Aorta (tissue), 5 donors: ENCODE measurements at regions not wholly inside any gene's neighbourhood (a gene's known extent, or its start where the extent isn't known, plus 50 kb on each side); places are given as distances from the start of the nearest gene placed in this dataset.

Source experiments
- ATAC-seq: fragments of 200-7000 bp; cut with Tn5 transposase; one replicate; pipeline ENCODE4 v1.9.1; 2022; ENCODE audit warnings: moderate library complexity; ENCODE audit not compliant: low FRiP score
- DNase-seq, 2 donors: peaks; one replicate each; pipeline ENCODE4 v3.0.0-alpha.2; 2020
- H3K27ac ChIP-seq, 2 donors: one replicate each; pipeline ENCODE4 v1.5.1; 2013; ENCODE audit warnings: low read length in 2 of 2, mild to moderate bottlenecking in 2 of 2, moderate library complexity in 2 of 2, control low read depth in 1 of 2, inconsistent platforms in 1 of 2, low read depth in 1 of 2
- H3K27me3 ChIP-seq, 2 donors: one replicate each; pipeline ENCODE4 v1.6.1; 2013; ENCODE audit warnings: control low read depth in 1 of 2, low read length in 1 of 2, mild to moderate bottlenecking in 1 of 2, moderate library complexity in 1 of 2; ENCODE audit not compliant: insufficient read depth in 2 of 2, control insufficient read depth in 1 of 2
- H3K36me3 ChIP-seq, 2 donors: one replicate each; pipeline ENCODE4 v1.6.1; 2013; ENCODE audit warnings: control low read depth in 1 of 2, low read length in 1 of 2, mild to moderate bottlenecking in 1 of 2; ENCODE audit not compliant: insufficient read depth in 2 of 2, control insufficient read depth in 1 of 2
- H3K4me1 ChIP-seq, 2 donors: one replicate each; pipeline ENCODE4 v1.6.1; 2013; ENCODE audit warnings: low read length in 2 of 2, control low read depth in 1 of 2, mild to moderate bottlenecking in 1 of 2, moderate library complexity in 1 of 2; ENCODE audit not compliant: insufficient read depth in 2 of 2, control insufficient read depth in 1 of 2
- H3K4me3 ChIP-seq, 2 donors: one replicate each; pipeline ENCODE4 v1.5.1; 2013; ENCODE audit warnings: low read length in 2 of 2, control low read depth in 1 of 2, mild to moderate bottlenecking in 1 of 2
- H3K9me3 ChIP-seq: one replicate; pipeline ENCODE4 v1.6.1; 2013; ENCODE audit warnings: mild to moderate bottlenecking, low read length; ENCODE audit not compliant: control insufficient read depth
- WGBS, 2 donors: extraction: QIAGEN DNeasy Blood & Tissue Kit; methylation state at CpG; one replicate each; pipeline ENCODE4 v1.1.7; 2013; 5-methylcytosine and 5-hydroxymethylcytosine counted together
- intact Hi-C, 2 donors: fragments of 100-400 bp; cut with DNase I; formaldehyde crosslinking; loops; one replicate each; pipeline versions ENCODE4 v1.14.2 to v1.15.0; 2022
- donor health status: healthy with polysubstance abuse.
- donor health status: Bipolar disorder and iron deficiency.
- donor health status: DM: no; HTN: no; CAD: no.
- donor health status: DM: no; HTN: no; CAD: no.
- donor health status: DM: yes; HTN: yes; CAD: no.

DNA sequence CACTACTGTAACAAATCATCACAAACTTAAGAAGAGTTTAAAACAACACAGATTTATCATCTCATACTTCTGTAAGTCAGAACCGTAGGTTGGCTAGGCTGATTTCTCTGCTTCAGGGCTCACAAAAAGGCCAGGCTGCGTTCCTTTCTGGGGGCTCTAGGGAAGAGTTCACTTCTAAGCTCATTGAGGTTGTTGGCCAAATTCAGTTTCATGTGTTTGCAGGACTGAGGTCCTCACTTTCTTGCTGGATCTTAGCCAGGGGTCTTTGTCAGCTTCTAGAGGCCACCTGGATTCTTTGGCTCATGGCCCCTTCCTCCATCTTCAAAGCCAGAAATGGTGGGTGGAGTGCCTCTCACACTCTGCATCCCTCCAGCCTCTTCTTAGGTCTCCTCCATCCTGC lies 76.0 kb downstream of the ACTBL2 start:
- 16 to 35% methylated on average over 2 of the region's 2 CpGs for WGBS, 2 donors
- H3K27ac ChIP-seq = peak overlapping the region; percentile 90 to 92

DNA sequence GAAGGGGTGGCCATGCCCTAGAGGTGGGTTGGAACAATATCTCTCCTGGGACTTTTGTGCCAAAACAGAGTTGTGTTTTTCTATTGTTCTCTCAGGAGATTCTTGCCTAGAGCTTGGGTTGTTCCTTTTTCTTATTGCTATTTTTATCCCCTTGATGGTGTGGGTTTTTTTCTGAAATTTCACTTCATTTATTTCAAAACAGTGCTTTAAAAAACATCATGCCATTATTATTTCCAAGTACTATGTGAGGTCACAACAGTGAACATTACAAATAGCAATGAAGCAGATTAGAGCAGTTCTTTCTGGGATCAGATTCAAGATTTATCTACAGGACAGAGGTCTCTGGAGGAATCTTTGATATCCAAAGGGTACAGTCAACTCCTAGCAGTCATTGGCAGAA lies 76.6 kb downstream of the ACTBL2 start:
- H3K4me3 ChIP-seq = no peak overlapping the region
- no peaks in the 10 kb centered on the region for H3K36me3 ChIP-seq
- peak overlapping the region; percentile 59 to 90 for H3K27ac ChIP-seq
- intact Hi-C loops = loop anchor here in 1 of 2 donors (5.0 to 10.0 kb wide), 2 partner anchors 46 to 89 kb away; no protein-coding TSS in a partner anchor
- H3K9me3 ChIP-seq = no peaks in the 10 kb centered on the region
- no peak for DNase-seq
- peak; percentile 49 for ATAC-seq
- no peaks in the 10 kb centered on the region for H3K27me3 ChIP-seq
- peaks cover 13 to 19% of the 10 kb centered on the region in 2 donors for H3K4me1 ChIP-seq

More for the DNA sequence above, 76.0 kb downstream of the ACTBL2 start:
- no peak overlapping the region for H3K4me3 ChIP-seq
- H3K36me3 ChIP-seq = no peaks in the 10 kb centered on the region
- intact Hi-C loops = loop anchor here in 1 of 2 donors (5.0 to 10.0 kb wide), 2 partner anchors 46 to 88 kb away; no protein-coding TSS in a partner anchor
- H3K4me1 ChIP-seq = peaks cover 16 to 21% of the 10 kb centered on the region in 2 donors
- H3K9me3 ChIP-seq = no peaks in the 10 kb centered on the region
- no peaks in the 10 kb centered on the region for H3K27me3 ChIP-seq
- DNase-seq (no peak), ATAC-seq (no peak)

DNA sequence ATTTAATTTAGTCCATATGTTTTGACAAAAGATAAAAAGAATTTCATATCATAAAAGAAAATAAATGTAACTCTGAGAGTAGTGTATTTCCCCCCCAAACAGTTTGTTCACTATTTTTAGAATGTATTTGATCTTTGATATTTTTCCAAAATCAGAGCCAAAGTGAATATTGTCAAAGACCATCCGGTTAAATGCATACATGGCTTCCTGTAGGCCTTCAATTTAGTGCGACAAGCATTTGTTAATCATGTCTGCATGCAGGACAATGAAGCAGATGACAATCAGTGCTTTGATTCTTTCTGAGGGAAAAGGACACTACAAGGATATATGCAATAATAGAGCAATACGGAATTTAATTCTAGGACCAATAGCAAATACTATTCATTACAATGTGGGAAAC lies 79.8 kb downstream of the ACTBL2 start:
- Histone ChIP-seq H3K27ac (no peak overlapping the region), H3K27me3 (no peaks in the 10 kb centered on the region), H3K4me3 (no peak overlapping the region), H3K4me1 (peaks cover 5 to 9% of the 10 kb centered on the region in 2 donors), H3K36me3 (no peaks in the 10 kb centered on the region), H3K9me3 (no peaks in the 10 kb centered on the region)
- DNase-seq = no peak
- intact Hi-C loops = loop anchor here in 1 of 2 donors (10.0 kb wide), 1 partner anchor 92 kb away; no protein-coding TSS in a partner anchor
- ATAC-seq = no peak
- 23 to 34% methylated on average over 3 of the region's 3 CpGs for WGBS, 2 donors

GRCh38 chr5:57402348-57402747 lies 80.3 kb downstream of the ACTBL2 start:
- Histone ChIP-seq H3K4me1 (peaks cover under 1 to 9% of the 10 kb centered on the region in 2 donors), H3K9me3 (no peaks in the 10 kb centered on the region), H3K27me3 (no peaks in the 10 kb centered on the region), H3K4me3 (no peak overlapping the region), H3K27ac (no peak overlapping the region), H3K36me3 (no peaks in the 10 kb centered on the region)
- WGBS, 2 donors = 24 to 42% methylated on average over 2 of the region's 2 CpGs
- DNase-seq = no peak
- intact Hi-C loops = loop anchor here in 1 of 2 donors (10.0 kb wide), 1 partner anchor 92 kb away; no protein-coding TSS in a partner anchor
- no peak for ATAC-seq

DNA sequence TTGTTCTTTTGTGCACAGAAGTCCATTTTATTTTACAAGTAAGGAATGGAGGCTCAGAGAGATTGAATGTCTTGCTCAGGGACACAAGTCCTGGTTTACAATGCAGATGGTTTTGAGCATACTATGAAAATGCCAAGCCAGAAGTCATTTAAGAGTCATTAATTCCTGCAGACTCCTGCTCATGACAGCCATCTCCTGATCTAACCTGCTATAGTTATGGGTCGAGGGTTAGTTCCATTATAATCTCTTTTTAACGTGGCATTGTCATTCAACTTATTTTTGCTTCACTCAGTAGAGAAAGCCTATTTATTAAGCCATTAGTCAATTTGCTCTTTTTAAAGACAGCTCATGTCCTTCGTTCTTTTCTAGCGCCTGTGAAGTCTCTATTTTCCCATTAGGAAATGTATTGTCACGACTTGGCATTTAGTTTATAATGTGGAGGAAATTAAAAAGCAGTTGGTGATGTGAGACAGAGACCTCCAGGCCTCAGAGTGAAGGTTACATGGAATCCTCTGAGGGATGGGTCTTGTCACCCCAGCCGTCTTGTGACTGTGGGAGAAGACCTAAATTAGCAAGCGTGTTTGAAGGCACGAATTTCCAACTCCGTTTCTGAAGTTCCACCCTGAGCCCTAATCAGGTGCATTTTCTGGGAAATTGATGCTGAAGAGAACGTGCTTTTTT lies 84.1 kb downstream of the ACTBL2 start:
- no peak for ATAC-seq
- Histone ChIP-seq H3K4me1 (peaks cover 0 to 2% of the 10 kb centered on the region in 2 donors), H3K27ac (no peak overlapping the region), H3K27me3 (no peaks in the 10 kb centered on the region), H3K36me3 (no peaks in the 10 kb centered on the region), H3K9me3 (no peaks in the 10 kb centered on the region), H3K4me3 (no peak overlapping the region)
- WGBS, 2 donors = 89 to 95% methylated on average over 10 of the region's 10 CpGs
- intact Hi-C loops = loop anchor here in 1 of 2 donors (5.0 kb wide), 1 partner anchor 369 kb away; no protein-coding TSS in a partner anchor
- DNase-seq = no peak

GRCh38 chr5:57396701-57397100 lies 85.9 kb downstream of the ACTBL2 start:
- Histone ChIP-seq H3K4me3 (no peak overlapping the region), H3K27me3 (no peaks in the 10 kb centered on the region), H3K4me1 (peaks cover 0 to 2% of the 10 kb centered on the region in 2 donors), H3K36me3 (no peaks in the 10 kb centered on the region), H3K27ac (no peak overlapping the region), H3K9me3 (no peaks in the 10 kb centered on the region)
- no peak for ATAC-seq
- 94 to 96% methylated on average over 3 of the region's 3 CpGs for WGBS, 2 donors
- intact Hi-C loops = loop anchor here in 1 of 2 donors (5.0 kb wide), 1 partner anchor 371 kb away; no protein-coding TSS in a partner anchor
- no peak for DNase-seq

DNA sequence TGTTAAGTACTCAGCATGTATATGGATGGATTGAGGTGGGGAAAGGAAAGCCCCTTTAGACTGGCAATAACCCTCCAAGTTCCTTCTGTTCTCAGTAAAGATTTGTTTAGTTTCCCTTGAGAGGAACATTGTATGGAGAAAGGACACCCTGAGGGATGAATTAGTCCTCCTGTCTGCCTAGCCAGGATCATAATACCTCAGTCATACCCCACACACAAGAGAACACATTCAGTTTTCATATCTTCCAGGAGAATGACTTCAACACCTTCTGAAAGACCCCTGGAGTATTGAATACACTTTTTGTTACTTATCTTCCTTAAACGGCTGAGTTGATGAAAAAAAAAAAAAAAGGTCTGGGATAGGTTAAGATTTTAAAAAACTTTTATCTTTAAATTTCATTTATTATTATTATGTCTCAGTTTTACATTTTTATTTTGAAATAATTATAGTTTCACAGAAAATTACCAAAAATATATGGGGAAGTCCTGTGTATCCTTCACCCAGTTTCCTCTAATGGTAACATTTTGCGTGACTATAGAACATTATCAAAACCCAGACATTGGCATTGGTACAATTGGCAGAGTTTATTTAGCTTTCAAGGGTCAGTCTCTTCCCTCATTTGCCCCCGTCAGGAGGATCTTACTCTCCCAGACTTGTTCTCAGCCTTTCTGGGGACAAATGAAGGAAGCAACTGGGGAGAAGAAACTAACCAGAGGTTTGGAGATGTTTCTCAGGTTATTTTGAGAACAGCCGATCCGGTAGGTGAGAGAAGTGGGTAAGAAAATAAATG lies 88.0 kb downstream of the ACTBL2 start:
- Histone ChIP-seq H3K4me3 (no peak overlapping the region), H3K36me3 (no peaks in the 10 kb centered on the region), H3K4me1 (peaks cover 0 to 2% of the 10 kb centered on the region in 2 donors), H3K9me3 (no peaks in the 10 kb centered on the region), H3K27ac (no peak overlapping the region), H3K27me3 (no peaks in the 10 kb centered on the region)
- 14 to 15% methylated on average over 5 of the region's 5 CpGs for WGBS, 2 donors
- intact Hi-C loops = loop anchor here in 1 of 2 donors (5.0 kb wide), 1 partner anchor 373 kb away; no protein-coding TSS in a partner anchor
- DNase-seq = no peak
- no peak for ATAC-seq

GRCh38 chr5:57386958-57387357 lies 95.7 kb downstream of the ACTBL2 start:
- no peaks in the 10 kb centered on the region for H3K27me3 ChIP-seq
- no peaks in the 10 kb centered on the region for H3K4me1 ChIP-seq
- H3K27ac ChIP-seq = no peak overlapping the region
- H3K36me3 ChIP-seq = no peaks in the 10 kb centered on the region
- no peak for ATAC-seq
- WGBS, 2 donors = 67 to 69% methylated on average over 2 of the region's 2 CpGs
- no peak overlapping the region for H3K4me3 ChIP-seq
- no peaks in the 10 kb centered on the region for H3K9me3 ChIP-seq
- intact Hi-C loops = no loop called here
- no peak for DNase-seq
